ENCODE measurements at regions not wholly inside any gene's neighbourhood (a gene's known extent, or its start where the extent isn't known, plus 50 kb on each side); places are given as distances from the start of the nearest gene placed in this dataset.
A peak's percentile ranks its signal among the peaks of the same experiment; 100 is the strongest.

DNA sequence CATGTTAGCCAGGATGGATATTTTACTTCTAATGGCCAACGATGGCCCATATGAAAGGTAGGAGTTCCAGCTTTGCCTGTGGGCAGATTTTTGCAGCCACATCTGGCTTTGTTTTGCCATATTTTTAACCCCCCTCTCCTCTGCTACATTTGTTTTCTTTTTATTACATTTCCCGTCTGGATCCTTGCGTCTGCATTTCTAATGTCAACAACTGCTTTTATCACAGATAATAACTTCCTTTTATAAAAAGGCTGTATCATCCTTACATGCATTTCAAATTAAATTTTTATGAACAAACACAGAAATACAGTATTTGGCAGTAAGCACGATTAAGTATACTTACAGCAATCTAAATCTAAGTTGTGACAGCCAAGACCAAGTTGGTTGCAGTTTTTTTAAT, 156.0 kb downstream of the BAMBI start:
- H3K79me2 ChIP-seq (replicated peaks; ENCODE audit: insufficient read depth): no peaks in the 10 kb centered on the region
- no peak for DNase-seq (ENCODE audit: low spot score)
- H3K27ac ChIP-seq (ENCODE audit: low read depth): no peak overlapping the region
- Mint-ChIP-seq H3K27me3 (ENCODE audit: insufficient read depth, low read depth, poor library complexity) (peaks cover 2% of the 10 kb centered on the region), H3K27ac (no peak overlapping the region), H3K36me3 (ENCODE audit: low read depth) (no peaks in the 10 kb centered on the region), H3K4me1 (no peaks in the 10 kb centered on the region), H3K4me3 (no peak overlapping the region), H3K9me3 (no peaks in the 10 kb centered on the region)
- H2AFZ ChIP-seq: no peak overlapping the region
- H3F3A ChIP-seq (replicated peaks; ENCODE audit: low read depth): no peaks in the 10 kb centered on the region
- TF ChIP-seq EZH2phosphoT487 (IDR thresholded peaks at IDR 0.05; ENCODE audit: unreplicated experiment) (no peak), ZNF114 (CRISPR knock-in tag; IDR thresholded peaks at IDR 0.05) (no peak)
- TF ChIP-seq, protein P1, sequence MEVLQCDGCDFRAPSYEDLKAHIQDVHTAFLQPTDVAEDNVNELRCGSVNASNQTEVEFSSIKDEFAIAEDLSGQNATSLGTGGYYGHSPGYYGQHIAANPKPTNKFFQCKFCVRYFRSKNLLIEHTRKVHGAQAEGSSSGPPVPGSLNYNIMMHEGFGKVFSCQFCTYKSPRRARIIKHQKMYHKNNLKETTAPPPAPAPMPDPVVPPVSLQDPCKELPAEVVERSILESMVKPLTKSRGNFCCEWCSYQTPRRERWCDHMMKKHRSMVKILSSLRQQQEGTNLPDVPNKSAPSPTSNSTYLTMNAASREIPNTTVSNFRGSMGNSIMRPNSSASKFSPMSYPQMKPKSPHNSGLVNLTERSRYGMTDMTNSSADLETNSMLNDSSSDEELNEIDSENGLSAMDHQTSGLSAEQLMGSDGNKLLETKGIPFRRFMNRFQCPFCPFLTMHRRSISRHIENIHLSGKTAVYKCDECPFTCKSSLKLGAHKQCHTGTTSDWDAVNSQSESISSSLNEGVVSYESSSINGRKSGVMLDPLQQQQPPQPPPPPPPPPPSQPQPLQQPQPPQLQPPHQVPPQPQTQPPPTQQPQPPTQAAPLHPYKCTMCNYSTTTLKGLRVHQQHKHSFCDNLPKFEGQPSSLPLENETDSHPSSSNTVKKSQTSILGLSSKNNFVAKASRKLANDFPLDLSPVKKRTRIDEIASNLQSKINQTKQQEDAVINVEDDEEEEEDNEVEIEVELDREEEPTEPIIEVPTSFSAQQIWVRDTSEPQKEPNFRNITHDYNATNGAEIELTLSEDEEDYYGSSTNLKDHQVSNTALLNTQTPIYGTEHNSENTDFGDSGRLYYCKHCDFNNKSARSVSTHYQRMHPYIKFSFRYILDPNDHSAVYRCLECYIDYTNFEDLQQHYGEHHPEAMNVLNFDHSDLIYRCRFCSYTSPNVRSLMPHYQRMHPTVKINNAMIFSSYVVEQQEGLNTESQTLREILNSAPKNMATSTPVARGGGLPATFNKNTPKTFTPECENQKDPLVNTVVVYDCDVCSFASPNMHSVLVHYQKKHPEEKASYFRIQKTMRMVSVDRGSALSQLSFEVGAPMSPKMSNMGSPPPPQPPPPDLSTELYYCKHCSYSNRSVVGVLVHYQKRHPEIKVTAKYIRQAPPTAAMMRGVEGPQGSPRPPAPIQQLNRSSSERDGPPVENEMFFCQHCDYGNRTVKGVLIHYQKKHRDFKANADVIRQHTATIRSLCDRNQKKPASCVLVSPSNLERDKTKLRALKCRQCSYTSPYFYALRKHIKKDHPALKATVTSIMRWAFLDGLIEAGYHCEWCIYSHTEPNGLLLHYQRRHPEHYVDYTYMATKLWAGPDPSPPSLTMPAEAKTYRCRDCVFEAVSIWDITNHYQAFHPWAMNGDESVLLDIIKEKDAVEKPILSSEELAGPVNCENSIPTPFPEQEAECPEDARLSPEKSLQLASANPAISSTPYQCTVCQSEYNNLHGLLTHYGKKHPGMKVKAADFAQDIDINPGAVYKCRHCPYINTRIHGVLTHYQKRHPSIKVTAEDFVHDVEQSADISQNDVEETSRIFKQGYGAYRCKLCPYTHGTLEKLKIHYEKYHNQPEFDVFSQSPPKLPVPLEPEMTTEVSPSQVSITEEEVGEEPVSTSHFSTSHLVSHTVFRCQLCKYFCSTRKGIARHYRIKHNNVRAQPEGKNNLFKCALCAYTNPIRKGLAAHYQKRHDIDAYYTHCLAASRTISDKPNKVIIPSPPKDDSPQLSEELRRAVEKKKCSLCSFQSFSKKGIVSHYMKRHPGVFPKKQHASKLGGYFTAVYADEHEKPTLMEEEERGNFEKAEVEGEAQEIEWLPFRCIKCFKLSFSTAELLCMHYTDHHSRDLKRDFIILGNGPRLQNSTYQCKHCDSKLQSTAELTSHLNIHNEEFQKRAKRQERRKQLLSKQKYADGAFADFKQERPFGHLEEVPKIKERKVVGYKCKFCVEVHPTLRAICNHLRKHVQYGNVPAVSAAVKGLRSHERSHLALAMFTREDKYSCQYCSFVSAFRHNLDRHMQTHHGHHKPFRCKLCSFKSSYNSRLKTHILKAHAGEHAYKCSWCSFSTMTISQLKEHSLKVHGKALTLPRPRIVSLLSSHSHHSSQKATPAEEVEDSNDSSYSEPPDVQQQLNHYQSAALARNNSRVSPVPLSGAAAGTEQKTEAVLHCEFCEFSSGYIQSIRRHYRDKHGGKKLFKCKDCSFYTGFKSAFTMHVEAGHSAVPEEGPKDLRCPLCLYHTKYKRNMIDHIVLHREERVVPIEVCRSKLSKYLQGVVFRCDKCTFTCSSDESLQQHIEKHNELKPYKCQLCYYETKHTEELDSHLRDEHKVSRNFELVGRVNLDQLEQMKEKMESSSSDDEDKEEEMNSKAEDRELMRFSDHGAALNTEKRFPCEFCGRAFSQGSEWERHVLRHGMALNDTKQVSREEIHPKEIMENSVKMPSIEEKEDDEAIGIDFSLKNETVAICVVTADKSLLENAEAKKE (CRISPR knock-in tag; IDR thresholded peaks at IDR 0.05): no peak
- H4K20me1 ChIP-seq (replicated peaks; ENCODE audit: insufficient read depth): no peaks in the 10 kb centered on the region
- no peaks in the 10 kb centered on the region for H3K27me3 ChIP-seq (ENCODE audit: insufficient read depth)
- ATAC-seq: no peak
- H3K4me3 ChIP-seq: no peak overlapping the region
- H3K9me2 ChIP-seq (ENCODE audit: insufficient read depth): 0 out of 2 replicates have a peak, but pooled peaks cover 2% of the 10 kb centered on the region
- H3K4me2 ChIP-seq: no peak overlapping the region
- H3K36me3 ChIP-seq (ENCODE audit: insufficient read depth): no peaks in the 10 kb centered on the region
- no peaks in the 10 kb centered on the region for H3K4me1 ChIP-seq (ENCODE audit: insufficient read depth)

DNA sequence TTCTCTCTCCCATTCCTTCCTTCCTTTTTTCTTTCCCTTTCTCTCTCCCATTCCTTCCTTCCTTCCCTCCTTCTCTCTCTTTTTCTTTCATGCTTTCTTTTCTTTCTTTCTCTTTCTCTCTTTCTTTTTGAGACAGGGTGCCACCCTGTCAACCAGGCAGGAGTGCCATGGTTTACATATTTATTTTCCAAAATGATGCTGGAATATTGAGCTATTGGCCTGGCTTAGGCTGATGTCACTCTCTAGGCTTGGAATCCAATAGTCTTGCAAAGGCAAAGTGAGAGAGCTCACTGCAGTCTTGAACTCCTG, 159.1 kb downstream of the BAMBI start:
- no peaks in the 10 kb centered on the region for H3K4me1 ChIP-seq (ENCODE audit: insufficient read depth)
- ATAC-seq (no peak), DNase-seq (ENCODE audit: low spot score) (no peak)
- Mint-ChIP-seq H3K27me3 (ENCODE audit: insufficient read depth, low read depth, poor library complexity) (peaks cover 4% of the 10 kb centered on the region), H3K36me3 (ENCODE audit: low read depth) (no peaks in the 10 kb centered on the region), H3K27ac (peak overlapping the region; percentile 65), H3K4me1 (no peaks in the 10 kb centered on the region), H3K4me3 (no peak overlapping the region), H3K9me3 (no peaks in the 10 kb centered on the region)
- H3K27ac ChIP-seq (ENCODE audit: low read depth): no peak overlapping the region
- H3K36me3 ChIP-seq (ENCODE audit: insufficient read depth): no peaks in the 10 kb centered on the region
- H3K4me2 ChIP-seq: no peak overlapping the region
- TF ChIP-seq ZNF331 (CRISPR knock-in tag; IDR thresholded peaks at IDR 0.05; ENCODE audit: low read depth): no peak
- no peak for TF ChIP-seq EZH2 (IDR thresholded peaks at IDR 0.05; ENCODE audit: low read depth, unreplicated experiment)
- TF ChIP-seq, protein P1 (CRISPR knock-in tag; IDR thresholded peaks at IDR 0.05): no peak
- no peak for TF ChIP-seq CREB1 (CRISPR knock-in tag; IDR thresholded peaks at IDR 0.05; ENCODE audit: low read depth)
- TF ChIP-seq JUNB (IDR thresholded peaks at IDR 0.05; ENCODE audit: unreplicated experiment): no peak
- H2AFZ ChIP-seq: 0 out of 2 replicates have a peak overlapping the region, but pooled peaks have one; percentile 56
- 0 out of 2 replicates have a peak, but pooled peaks cover under 1% of the 10 kb centered on the region for H3K9me2 ChIP-seq (ENCODE audit: insufficient read depth)
- H3K79me2 ChIP-seq (replicated peaks; ENCODE audit: insufficient read depth): no peaks in the 10 kb centered on the region
- no peaks in the 10 kb centered on the region for H3K27me3 ChIP-seq (ENCODE audit: insufficient read depth)
- no peaks in the 10 kb centered on the region for H3F3A ChIP-seq (replicated peaks; ENCODE audit: low read depth)
- H3K4me3 ChIP-seq: no peak overlapping the region
- H4K20me1 ChIP-seq (replicated peaks; ENCODE audit: insufficient read depth): no peaks in the 10 kb centered on the region

Data from GM23338 (cell line).